Sigmoid colon (tissue), 4 donors: ENCODE measurements at regions not wholly inside any gene's neighbourhood (a gene's known extent, or its start where the extent isn't known, plus 50 kb on each side); places are given as distances from the start of the nearest gene placed in this dataset.

Source experiments
- CTCF ChIP-seq, 4 experiments: fragments of 450-650 bp in 3 of 4; fragments of 200-600 bp in 1 of 4; IDR thresholded peaks; one replicate each; pipeline ENCODE4 v1.5.1; 2016 to 2019; ENCODE audit warnings: antibody characterized with exemption in 4 of 4, mild to moderate bottlenecking in 3 of 4, moderate library complexity in 2 of 4
- EP300 ChIP-seq, 4 donors: sonication (generic); formaldehyde crosslinking; IDR thresholded peaks; one replicate each; pipeline ENCODE4 v1.6.1; 2017; ENCODE audit warnings: antibody characterized with exemption in 4 of 4
- POLR2A ChIP-seq, 2 donors: fragments of 450-650 bp; IDR thresholded peaks; one replicate each; pipeline ENCODE4 v1.6.1; 2016; ENCODE audit warnings: antibody characterized with exemption in 2 of 2, mild to moderate bottlenecking in 2 of 2, moderate library complexity in 2 of 2

GRCh38 chr4:54567327-54567726 is 90.4 kb upstream of the KIT start:
- TF ChIP-seq CTCF (IDR thresholded peaks at IDR 0.05) (no peak), POLR2A (IDR thresholded peaks at IDR 0.05) (no peak), EP300 (IDR thresholded peaks at IDR 0.05) (no peak)
